ENCODE measurements at regions not wholly inside any gene's neighbourhood (a gene's known extent, or its start where the extent isn't known, plus 50 kb on each side); places are given as distances from the start of the nearest gene placed in this dataset.

DNA sequence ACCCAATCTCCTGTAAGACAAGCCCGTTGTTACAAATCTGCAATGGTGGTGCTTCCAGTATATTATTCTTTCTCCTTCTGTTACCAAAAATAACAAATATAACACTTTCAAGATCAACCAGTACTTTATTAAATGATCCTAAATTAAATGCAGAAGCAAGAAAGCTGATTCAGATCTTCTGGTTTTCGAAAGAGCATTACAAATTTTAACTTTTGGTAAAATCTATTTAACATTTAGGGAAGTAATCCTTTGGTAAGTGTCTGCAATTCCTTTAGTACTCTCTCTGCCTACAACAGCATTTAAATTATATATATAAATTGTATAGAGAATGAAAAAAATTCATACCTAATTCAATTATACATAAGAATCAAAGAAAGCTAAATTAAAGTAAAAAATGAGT is 198.6 kb upstream of the HMCN1 start:
- Histone ChIP-seq H4K20me1 (replicated peaks; ENCODE audit: control insufficient read depth, extremely low read depth, insufficient read depth, low read length) (no peaks in the 10 kb centered on the region), H3K4me3 (replicated peaks in 1 of 3; ENCODE audit: insufficient read depth in 1 of 3, low read depth in 1 of 3, low read length in 3 of 3) (no peak overlapping the region), H3K79me2 (ENCODE audit: control insufficient read depth, insufficient read depth, low read length) (no peaks in the 10 kb centered on the region), H3K36me3 (ENCODE audit: control insufficient read depth in 2 of 2, extremely low read depth in 1 of 2, insufficient read depth in 2 of 2, low read length in 2 of 2) (no peaks in the 10 kb centered on the region), H3K9me1 (replicated peaks; ENCODE audit: control insufficient read depth, extremely low read depth, insufficient read depth, low read length) (no peaks in the 10 kb centered on the region), H2AFZ (ENCODE audit: low read depth, low read length) (no peak overlapping the region), H3K4me2 (ENCODE audit: insufficient read depth, low read length) (no peak overlapping the region), H3K4me1 (ENCODE audit: control insufficient read depth, extremely low read depth, insufficient read depth, low read length) (peaks cover 3% of the 10 kb centered on the region), H3K9ac (replicated peaks; ENCODE audit: extremely low read depth, insufficient read depth, low read length) (no peak overlapping the region), H3K27me3 (ENCODE audit: control insufficient read depth in 2 of 2, insufficient read depth in 2 of 2, low read length in 2 of 2) (no peaks in the 10 kb centered on the region), H3K9me3 (replicated peaks; ENCODE audit: control insufficient read depth, insufficient read depth, low read length) (no peaks in the 10 kb centered on the region), H3K27ac (ENCODE audit: insufficient read depth, low read depth, low read length) (no peak overlapping the region)
- TF ChIP-seq GATA2 (IDR thresholded peaks at IDR 0.05; ENCODE audit: insufficient read depth, insufficient read length, low read depth, low read length) (no peak), POLR2A (IDR thresholded peaks at IDR 0.05; ENCODE audit: low read depth, low read length) (no peak), JUN (IDR thresholded peaks at IDR 0.05; ENCODE audit: borderline replicate concordance, insufficient read depth, insufficient read length, low read depth) (no peak), MYC (IDR thresholded peaks at IDR 0.05; ENCODE audit: low read depth, low read length) (no peak), FOS (IDR thresholded peaks at IDR 0.05; ENCODE audit: borderline replicate concordance, insufficient read depth, low read length) (no peak), EZH2 (IDR thresholded peaks at IDR 0.05; ENCODE audit: borderline replicate concordance, low read depth, low read length, severe bottlenecking) (no peak), POLR2AphosphoS5 (IDR thresholded peaks at IDR 0.05; ENCODE audit: insufficient read depth, low read depth, low read length) (no peak)
- TF ChIP-seq, protein P1, sequence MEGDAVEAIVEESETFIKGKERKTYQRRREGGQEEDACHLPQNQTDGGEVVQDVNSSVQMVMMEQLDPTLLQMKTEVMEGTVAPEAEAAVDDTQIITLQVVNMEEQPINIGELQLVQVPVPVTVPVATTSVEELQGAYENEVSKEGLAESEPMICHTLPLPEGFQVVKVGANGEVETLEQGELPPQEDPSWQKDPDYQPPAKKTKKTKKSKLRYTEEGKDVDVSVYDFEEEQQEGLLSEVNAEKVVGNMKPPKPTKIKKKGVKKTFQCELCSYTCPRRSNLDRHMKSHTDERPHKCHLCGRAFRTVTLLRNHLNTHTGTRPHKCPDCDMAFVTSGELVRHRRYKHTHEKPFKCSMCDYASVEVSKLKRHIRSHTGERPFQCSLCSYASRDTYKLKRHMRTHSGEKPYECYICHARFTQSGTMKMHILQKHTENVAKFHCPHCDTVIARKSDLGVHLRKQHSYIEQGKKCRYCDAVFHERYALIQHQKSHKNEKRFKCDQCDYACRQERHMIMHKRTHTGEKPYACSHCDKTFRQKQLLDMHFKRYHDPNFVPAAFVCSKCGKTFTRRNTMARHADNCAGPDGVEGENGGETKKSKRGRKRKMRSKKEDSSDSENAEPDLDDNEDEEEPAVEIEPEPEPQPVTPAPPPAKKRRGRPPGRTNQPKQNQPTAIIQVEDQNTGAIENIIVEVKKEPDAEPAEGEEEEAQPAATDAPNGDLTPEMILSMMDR (IDR thresholded peaks at IDR 0.05; ENCODE audit: extremely low read depth in 1 of 2, insufficient read depth in 1 of 2, low read depth in 1 of 2, low read length in 2 of 2) = no peak
- TF ChIP-seq, protein P2, sequence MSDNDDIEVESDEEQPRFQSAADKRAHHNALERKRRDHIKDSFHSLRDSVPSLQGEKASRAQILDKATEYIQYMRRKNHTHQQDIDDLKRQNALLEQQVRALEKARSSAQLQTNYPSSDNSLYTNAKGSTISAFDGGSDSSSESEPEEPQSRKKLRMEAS (IDR thresholded peaks at IDR 0.05; ENCODE audit: insufficient read depth, insufficient read length) = no peak
- BruUV-seq (replicated peaks) = no TSS peak
- DNase-seq (ENCODE audit: low read depth, low spot score) (no peak), FAIRE-seq (no peak)
- CTCF ChIA-PET = interaction anchor here (1.0 to 1.3 kb wide), 2 partner anchors 47 to 60 kb away, joined by 3 to 4 read pairs; no protein-coding TSS in a partner anchor
- dilution Hi-C loops (cut with MboI; ENCODE audit: extremely low pct_ligation_motif_present, low sequenced_read_pairs) (no loop called here), intact Hi-C loops (cut with micrococcal nuclease) (no loop called here)
- POLR2A ChIA-PET = no interaction called here

Measured in endothelial cell of umbilical vein (primary cell).